ENCODE measurements at regions not wholly inside any gene's neighbourhood (a gene's known extent, or its start where the extent isn't known, plus 50 kb on each side); places are given as distances from the start of the nearest gene placed in this dataset.

DNA sequence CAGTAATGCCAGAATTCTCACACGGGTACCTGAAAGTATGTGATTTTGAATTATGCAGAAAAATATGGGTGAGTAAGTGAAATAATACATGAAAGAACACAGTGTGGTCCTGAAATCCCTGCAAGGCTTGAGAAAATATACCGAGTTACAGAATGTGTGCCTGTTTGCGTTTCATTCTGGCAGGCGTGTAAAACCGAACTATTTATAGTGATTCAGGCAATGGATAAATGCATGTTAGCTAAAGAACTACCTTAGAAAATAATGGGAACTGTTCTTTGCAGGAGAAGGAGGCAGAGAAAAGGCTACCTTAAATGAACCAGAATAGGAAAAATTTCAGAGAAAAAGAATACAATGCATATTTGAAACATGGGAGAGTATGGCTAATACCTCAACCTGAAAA, 145.8 kb upstream of the KCNQ5 start:
- TF ChIP-seq, protein P1, sequence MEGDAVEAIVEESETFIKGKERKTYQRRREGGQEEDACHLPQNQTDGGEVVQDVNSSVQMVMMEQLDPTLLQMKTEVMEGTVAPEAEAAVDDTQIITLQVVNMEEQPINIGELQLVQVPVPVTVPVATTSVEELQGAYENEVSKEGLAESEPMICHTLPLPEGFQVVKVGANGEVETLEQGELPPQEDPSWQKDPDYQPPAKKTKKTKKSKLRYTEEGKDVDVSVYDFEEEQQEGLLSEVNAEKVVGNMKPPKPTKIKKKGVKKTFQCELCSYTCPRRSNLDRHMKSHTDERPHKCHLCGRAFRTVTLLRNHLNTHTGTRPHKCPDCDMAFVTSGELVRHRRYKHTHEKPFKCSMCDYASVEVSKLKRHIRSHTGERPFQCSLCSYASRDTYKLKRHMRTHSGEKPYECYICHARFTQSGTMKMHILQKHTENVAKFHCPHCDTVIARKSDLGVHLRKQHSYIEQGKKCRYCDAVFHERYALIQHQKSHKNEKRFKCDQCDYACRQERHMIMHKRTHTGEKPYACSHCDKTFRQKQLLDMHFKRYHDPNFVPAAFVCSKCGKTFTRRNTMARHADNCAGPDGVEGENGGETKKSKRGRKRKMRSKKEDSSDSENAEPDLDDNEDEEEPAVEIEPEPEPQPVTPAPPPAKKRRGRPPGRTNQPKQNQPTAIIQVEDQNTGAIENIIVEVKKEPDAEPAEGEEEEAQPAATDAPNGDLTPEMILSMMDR (IDR thresholded peaks at IDR 0.05; ENCODE audit: low read depth, low read length): no peak
- no peak overlapping the region for H3K4me3 ChIP-seq (ENCODE audit: low read depth, low read length)

DNA sequence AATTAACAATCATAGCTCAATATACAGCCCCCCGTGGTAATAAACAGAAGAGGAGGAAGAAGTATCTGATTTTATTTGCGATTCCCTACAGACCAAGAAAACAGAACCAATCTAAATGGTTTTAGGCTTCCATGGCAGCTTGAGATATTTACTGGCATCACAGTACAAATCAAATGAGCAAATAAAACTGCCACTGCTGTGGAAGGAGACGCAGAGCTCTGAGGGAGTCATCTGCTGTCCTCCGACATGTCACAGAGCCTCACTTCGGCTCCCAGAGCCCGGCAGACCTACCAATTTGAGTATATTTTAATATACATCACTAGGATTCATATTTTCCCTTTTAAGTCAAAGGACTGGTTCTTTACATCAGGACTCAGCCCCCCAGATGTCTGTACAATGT, 145.2 kb upstream of the KCNQ5 start:
- TF ChIP-seq, protein P1 (IDR thresholded peaks at IDR 0.05; ENCODE audit: low read depth, low read length): no peak
- H3K4me3 ChIP-seq (ENCODE audit: low read depth, low read length): no peak overlapping the region

DNA sequence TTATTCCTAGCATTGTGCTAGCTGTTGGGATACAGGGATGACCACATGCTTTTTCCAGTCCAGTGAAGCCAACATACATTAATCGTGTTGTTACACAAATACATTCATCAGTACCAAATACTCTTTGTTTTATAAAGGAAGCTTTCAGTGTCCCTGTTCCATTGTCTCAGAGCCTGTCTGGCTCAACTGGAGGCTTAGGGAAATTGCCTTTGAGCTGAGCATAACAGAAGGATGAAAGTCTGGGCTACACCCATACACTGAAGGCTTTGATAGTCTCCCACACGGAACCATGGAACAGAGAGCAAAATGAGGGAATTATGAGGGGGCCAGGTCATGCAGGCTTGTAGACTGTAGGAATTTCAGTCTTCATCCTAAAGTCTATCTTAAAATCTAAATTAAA, 126.4 kb upstream of the KCNQ5 start:
- TF ChIP-seq, protein P1 (IDR thresholded peaks at IDR 0.05; ENCODE audit: low read depth, low read length): no peak
- no peak overlapping the region for H3K4me3 ChIP-seq (ENCODE audit: low read depth, low read length)

DNA sequence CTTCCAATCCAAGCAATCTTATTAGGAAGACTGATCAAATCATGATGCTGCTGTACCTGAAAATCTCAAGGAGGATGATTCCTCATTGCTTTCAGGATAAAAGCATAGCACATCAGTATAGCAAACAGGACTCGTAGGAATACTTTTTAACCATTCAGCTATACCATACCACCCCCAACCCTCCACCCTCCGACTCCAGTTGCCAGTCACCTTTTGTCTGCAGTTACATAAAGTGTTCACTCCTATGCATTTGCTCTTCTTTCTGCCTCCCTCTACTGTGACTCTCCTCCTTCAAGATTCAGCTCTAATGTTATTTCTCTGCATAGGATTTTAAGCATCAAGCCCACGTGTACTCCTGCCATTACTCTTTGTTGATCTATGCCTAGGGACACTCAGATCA, 124.7 kb upstream of the KCNQ5 start:
- H3K4me3 ChIP-seq (ENCODE audit: low read depth, low read length): no peak overlapping the region
- TF ChIP-seq, protein P1 (IDR thresholded peaks at IDR 0.05; ENCODE audit: low read depth, low read length): no peak

DNA sequence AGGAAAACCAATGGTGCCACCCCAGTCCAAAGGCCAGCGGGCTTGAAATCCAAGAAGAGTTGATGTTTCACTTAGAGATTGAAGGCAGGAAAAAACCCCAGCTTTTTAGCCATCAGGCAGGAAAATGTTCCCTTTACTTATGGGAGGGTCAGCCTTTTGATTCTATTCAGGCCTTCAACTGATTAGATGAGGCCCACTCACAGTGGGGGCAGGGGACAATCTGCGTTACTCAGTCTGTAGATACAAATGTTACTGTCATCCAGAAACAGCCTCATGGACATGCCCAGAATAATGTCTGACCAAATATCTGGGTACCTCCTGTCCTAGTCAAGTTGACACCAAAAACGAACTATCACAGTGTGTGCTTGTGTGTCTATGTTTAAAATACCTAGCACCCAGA, 121.2 kb upstream of the KCNQ5 start:
- TF ChIP-seq, protein P1 (IDR thresholded peaks at IDR 0.05; ENCODE audit: low read depth, low read length): no peak
- no peak overlapping the region for H3K4me3 ChIP-seq (ENCODE audit: low read depth, low read length)

DNA sequence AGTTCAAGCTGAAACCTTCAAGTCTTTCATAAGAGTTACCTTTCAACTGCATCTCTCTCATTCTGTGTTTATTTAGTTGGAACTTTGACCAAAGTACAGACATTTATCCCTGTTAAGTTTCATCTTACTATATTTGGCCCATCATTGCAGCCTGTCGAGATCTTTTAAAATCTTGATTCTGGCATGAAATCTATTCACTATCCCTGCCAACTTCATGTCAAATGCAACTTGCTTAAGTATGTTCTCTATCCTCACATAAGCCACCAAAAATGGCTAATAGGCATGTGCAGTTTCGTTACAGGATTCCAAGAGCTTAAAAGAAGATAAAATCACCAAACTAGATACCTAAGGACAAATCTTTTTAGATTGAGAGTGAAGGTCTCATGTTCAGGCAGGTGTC, 117.5 kb upstream of the KCNQ5 start:
- H3K4me3 ChIP-seq (ENCODE audit: low read depth, low read length): no peak overlapping the region
- TF ChIP-seq, protein P1 (IDR thresholded peaks at IDR 0.05; ENCODE audit: low read depth, low read length): no peak

DNA sequence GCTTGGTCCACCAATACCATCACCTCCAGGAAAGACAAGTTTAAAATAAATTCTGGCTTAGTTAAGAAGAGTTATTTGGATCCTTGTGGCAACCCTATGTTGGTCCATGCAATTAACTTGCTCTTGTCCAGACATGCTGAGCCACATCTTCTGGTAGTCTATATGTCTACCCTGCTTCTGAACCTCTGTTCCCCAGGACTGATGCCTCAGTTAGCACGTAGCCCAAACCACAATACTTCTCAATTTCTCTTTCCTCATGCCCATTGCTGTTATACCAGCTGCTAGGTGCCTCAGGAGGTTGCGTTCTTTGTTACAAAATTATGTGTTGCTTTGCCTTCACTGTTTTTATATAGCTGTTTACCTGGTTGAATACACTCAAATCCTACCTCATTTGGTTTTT, 116.4 kb upstream of the KCNQ5 start:
- H3K4me3 ChIP-seq (ENCODE audit: low read depth, low read length): no peak overlapping the region
- TF ChIP-seq, protein P1 (IDR thresholded peaks at IDR 0.05; ENCODE audit: low read depth, low read length): no peak
